ENCODE measurements at regions not wholly inside any gene's neighbourhood (a gene's known extent, or its start where the extent isn't known, plus 50 kb on each side); places are given as distances from the start of the nearest gene placed in this dataset.

- no peak for TF ChIP-seq CTCF (IDR thresholded peaks at IDR 0.05; ENCODE audit: insufficient read depth, low read depth, low read length, missing control alignments)
- H3K4me3 ChIP-seq (ENCODE audit: low read length), result no peak overlapping the region
- no peak for DNase-seq (ENCODE audit: low read depth)
These were observed 384.5 kb upstream of the PIK3R1 start for GRCh38 chr5:67831048-67831447.

- DNase-seq (ENCODE audit: low read depth), result no peak
- no peak overlapping the region for H3K4me3 ChIP-seq (ENCODE audit: low read length)
- no peak for TF ChIP-seq CTCF (IDR thresholded peaks at IDR 0.05; ENCODE audit: insufficient read depth, low read depth, low read length, missing control alignments)
These were observed 388.0 kb upstream of the PIK3R1 start for GRCh38 chr5:67827541-67827940.

- no peak for TF ChIP-seq CTCF (IDR thresholded peaks at IDR 0.05; ENCODE audit: insufficient read depth, low read depth, low read length, missing control alignments)
- no peak overlapping the region for H3K4me3 ChIP-seq (ENCODE audit: low read length)
- DNase-seq (ENCODE audit: low read depth), result no peak
These were observed 390.7 kb upstream of the PIK3R1 start for GRCh38 chr5:67824852-67825251.

DNA sequence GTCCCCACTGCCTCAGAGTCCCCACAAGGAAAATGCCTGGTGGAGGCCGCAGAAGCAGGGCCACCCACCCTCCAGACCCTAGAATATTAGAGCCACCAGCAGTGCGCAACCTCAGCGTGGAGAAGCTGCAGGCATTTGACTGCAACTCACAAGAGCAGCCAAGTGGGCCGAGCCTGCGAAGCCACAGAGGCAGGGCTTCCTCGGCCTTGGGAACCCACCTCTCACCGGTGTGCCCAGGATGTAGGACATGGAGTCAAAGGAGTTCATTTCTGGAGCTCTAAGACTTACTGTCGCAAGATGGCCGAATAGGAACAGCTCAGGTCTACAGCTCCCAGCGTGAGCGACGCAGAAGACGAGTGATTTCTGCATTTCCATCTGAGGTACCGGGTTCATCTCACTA, 397.9 kb upstream of the PIK3R1 start:
- H3K4me3 ChIP-seq (ENCODE audit: low read length), result no peak overlapping the region
- no peak for TF ChIP-seq CTCF (IDR thresholded peaks at IDR 0.05; ENCODE audit: insufficient read depth, low read depth, low read length, missing control alignments)
- DNase-seq (ENCODE audit: low read depth), result no peak

DNA sequence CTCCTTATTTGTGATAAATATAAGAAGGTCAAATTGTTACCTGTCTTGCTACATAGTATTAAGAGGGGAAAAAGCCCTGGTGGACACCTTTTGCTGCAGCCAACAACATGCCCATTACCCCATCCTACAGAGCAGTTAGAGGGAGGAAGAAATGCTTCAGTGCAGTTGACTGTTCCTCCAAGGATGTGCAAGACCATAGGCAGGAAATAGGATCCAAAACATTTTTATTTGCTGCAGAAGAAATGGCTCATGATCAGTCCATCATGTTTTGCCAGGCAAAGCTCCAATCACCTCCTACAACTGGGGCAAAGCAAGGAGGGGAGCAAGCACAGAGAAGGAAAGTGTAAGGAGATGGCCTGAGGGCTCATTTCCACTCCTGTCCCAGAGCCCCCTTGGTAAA, 399.1 kb upstream of the PIK3R1 start:
- no peak for DNase-seq (ENCODE audit: low read depth)
- H3K4me3 ChIP-seq (ENCODE audit: low read length), result no peak overlapping the region
- no peak for TF ChIP-seq CTCF (IDR thresholded peaks at IDR 0.05; ENCODE audit: insufficient read depth, low read depth, low read length, missing control alignments)

DNA sequence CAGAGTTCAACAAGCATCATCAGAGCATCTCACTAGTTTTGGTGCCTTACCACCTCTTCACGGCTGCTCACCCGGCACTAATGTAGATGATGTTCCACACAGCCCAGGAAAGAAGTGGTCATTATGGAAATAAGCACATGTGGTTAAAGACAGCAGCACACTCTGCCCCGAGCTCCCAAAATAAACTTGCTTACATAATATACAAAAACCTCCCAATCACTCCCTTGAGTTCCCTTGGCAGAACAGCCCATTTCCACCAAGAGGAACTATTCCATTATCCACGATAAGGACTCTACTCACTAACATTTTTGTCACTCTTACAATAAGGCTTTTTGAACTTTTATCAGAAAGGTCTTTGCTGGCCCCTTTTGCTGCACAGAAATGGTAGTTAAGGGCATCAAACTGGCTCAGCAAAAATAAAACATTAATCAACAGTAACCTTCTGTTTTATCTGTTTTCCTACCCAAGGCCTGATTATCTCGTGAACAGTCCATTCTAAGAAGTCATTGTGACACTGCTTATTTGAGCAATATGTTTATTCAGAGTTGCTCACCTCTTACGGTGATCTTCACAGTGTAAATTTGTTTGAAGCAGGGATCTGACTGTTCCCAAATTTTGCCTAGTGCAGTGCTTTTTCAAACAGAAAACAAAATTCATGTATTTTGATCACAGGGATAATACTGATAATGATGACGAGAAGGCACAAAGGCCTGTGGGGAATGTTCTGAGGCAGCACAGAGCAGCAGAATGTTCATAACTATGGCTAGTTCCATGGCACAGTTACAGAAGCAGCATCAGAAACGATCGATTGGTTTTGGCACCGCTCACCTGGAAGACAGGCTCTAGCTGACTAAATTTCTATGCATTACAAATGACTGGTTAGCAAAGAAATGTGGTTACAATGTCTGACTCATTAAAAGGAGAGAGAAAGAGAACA, 399.8 kb upstream of the PIK3R1 start:
- TF ChIP-seq CTCF (IDR thresholded peaks at IDR 0.05; ENCODE audit: insufficient read depth, low read depth, low read length, missing control alignments), result no peak
- DNase-seq (ENCODE audit: low read depth), result peak; percentile 84
- H3K4me3 ChIP-seq (ENCODE audit: low read length), result no peak overlapping the region
